Testis (tissue), 2 donors: ENCODE measurements at regions not wholly inside any gene's neighbourhood (a gene's known extent, or its start where the extent isn't known, plus 50 kb on each side); places are given as distances from the start of the nearest gene placed in this dataset.

ENCODE experiments used
- POLR2A ChIP-seq: fragments of 450-650 bp; IDR thresholded peaks from one replicate; pipeline ENCODE4 v1.6.1; 2017; ENCODE audit warnings: antibody characterized with exemption, mild to moderate bottlenecking, moderate library complexity
- TF ChIP-seq, protein P1 (sequence below), 3 experiments: fragments of 450-650 bp in 2 of 3; fragments of 200-600 bp in 1 of 3; sonication (generic) in 1 of 3; IDR thresholded peaks; one replicate each; pipeline ENCODE4 v1.5.1; 2016 to 2019; ENCODE audit warnings: antibody characterized with exemption in 3 of 3, mild to moderate bottlenecking in 2 of 3, moderate library complexity in 1 of 3

DNA sequence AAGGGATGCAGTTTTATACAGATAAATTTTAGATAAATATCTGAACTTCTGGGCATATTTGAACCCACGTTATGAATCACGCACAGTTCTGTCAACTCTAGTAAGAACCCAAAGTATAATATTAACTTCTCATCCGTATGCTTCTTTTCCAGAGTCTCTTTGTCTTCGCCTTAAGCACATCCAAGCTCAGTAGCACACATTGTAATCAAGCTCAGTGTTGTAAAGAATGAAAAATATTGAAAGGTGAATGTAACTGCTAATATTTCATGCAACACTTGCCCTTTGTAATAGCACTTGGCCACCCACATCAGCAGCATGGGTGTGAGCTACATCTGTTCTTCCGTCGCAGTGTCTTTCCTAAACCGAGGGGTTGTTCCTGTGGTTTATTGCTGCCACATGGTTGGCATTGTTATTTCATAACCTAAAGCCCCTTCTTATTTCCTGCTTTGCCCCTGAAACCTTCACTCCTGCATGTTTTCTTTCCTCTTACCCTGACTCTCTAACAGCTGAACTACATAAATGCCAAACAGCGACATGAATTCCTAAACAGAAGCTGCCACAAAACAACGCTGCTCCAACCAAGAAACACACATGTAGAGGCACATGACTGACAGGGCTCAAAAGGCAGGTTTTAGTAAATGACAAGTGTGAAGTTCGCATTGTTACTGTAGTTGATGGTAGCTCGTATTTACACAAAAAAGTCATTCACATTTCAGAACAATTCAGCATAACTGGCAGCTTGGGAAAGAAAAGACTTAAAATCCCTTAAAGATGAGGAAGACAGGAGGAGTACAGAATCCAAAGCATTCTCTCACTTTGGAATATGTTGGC lies 190.1 kb upstream of the MEF2C start:
- TF ChIP-seq POLR2A = no peak
- TF ChIP-seq, protein P1, sequence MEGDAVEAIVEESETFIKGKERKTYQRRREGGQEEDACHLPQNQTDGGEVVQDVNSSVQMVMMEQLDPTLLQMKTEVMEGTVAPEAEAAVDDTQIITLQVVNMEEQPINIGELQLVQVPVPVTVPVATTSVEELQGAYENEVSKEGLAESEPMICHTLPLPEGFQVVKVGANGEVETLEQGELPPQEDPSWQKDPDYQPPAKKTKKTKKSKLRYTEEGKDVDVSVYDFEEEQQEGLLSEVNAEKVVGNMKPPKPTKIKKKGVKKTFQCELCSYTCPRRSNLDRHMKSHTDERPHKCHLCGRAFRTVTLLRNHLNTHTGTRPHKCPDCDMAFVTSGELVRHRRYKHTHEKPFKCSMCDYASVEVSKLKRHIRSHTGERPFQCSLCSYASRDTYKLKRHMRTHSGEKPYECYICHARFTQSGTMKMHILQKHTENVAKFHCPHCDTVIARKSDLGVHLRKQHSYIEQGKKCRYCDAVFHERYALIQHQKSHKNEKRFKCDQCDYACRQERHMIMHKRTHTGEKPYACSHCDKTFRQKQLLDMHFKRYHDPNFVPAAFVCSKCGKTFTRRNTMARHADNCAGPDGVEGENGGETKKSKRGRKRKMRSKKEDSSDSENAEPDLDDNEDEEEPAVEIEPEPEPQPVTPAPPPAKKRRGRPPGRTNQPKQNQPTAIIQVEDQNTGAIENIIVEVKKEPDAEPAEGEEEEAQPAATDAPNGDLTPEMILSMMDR (IDR thresholded peaks at IDR 0.05) = no peak
